Large intestine (tissue), 3 donors: ENCODE measurements at regions not wholly inside any gene's neighbourhood (a gene's known extent, or its start where the extent isn't known, plus 50 kb on each side); places are given as distances from the start of the nearest gene placed in this dataset.
"Not testable (repeated sequence)": the region's sequence is repeated elsewhere in the genome, so short reads cannot be mapped to it uniquely, and the experiment has no call there.

Experiments used
- DNase-seq, 2 donors: peaks; one replicate each; pipeline versions ENCODE4 v3.0.0 to v3.0.0-alpha.2; 2013
- H3K27ac ChIP-seq: one replicate; pipeline ENCODE4 v1.5.1; 2013; ENCODE audit warnings: low read length
- H3K27me3 ChIP-seq: 2 replicates; pipeline ENCODE4 v1.6.1; 2013; ENCODE audit warnings: low read length; ENCODE audit not compliant: control insufficient read depth, insufficient read depth
- H3K36me3 ChIP-seq: 2 replicates; pipeline ENCODE4 v1.6.1; 2013; ENCODE audit warnings: low read length; ENCODE audit not compliant: control insufficient read depth, insufficient read depth
- H3K4me1 ChIP-seq: one replicate; pipeline ENCODE4 v1.6.1; 2013; ENCODE audit warnings: low read length; ENCODE audit not compliant: control insufficient read depth, insufficient read depth
- H3K4me3 ChIP-seq: one replicate; pipeline ENCODE4 v1.5.1; 2013; ENCODE audit warnings: low read length
- H3K9me3 ChIP-seq: one replicate; pipeline ENCODE4 v1.6.1; 2013; ENCODE audit warnings: mild to moderate bottlenecking, low read depth, low read length, moderate library complexity; ENCODE audit not compliant: control insufficient read depth
- WGBS: methylation state at CpG from one replicate; pipeline ENCODE4 v1.1.5; 2013; ENCODE audit warnings: low lambda C conversion rate; ENCODE audit not compliant: insufficient coverage; 5-methylcytosine and 5-hydroxymethylcytosine counted together

- H3K4me1 ChIP-seq, H3K36me3 ChIP-seq, H3K27me3 ChIP-seq, H3K4me3 ChIP-seq, H3K9me3 ChIP-seq, DNase-seq, H3K27ac ChIP-seq: not testable (repeated sequence)
- WGBS, result no CpG with 5 or more reads among the region's 8 CpGs
These were observed 442.4 kb downstream of the TMEM232 start for GRCh38 chr5:110284121-110284520.

DNA sequence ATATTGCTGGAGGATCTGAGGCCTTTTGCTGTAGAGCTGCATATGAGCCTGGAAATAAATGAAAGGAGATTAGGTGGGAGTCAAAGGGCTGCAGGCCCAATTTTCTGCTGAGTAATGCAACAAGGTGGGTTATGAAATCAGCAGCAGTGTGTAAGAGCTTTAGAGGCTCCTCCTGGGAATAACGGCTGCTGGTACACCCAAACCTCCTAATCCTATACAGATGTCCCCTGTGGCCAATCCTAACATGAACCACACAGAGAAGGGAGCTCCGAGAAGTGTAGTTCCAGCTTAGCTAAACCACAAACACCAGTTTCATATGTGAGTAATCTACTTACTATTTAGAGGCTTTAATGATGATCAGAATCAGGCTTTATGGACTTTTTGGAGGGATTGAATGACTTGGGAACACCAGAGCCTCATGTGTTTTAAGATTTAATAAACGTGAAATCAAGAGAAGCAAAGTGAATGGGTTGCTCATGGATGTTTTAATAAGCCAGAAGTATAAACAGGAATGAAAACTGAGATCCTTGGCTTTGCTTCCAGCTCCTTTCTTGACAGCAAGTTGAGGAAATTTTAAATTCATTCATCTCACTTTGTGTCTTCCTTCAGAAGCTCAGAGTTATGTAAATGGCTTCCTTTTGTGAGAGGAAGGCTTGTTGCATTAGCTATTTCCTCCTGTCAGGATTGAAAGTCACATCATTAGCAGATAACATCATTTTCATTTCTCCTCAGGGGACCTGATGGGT lies 437.5 kb downstream of the TMEM232 start:
- no peak for DNase-seq
- 83% methylated on average over 1 of the region's 3 CpGs for WGBS

GRCh38 chr5:110289512-110289810 lies 437.0 kb downstream of the TMEM232 start:
- DNase-seq, result no peak
- Histone ChIP-seq H3K9me3 (peaks cover 2% of the 10 kb centered on the region), H3K27me3 (no peaks in the 10 kb centered on the region), H3K4me3 (no peak overlapping the region), H3K4me1 (no peaks in the 10 kb centered on the region), H3K27ac (no peak overlapping the region), H3K36me3 (no peaks in the 10 kb centered on the region)
- whole genome bisulfite sequencing, result 60% methylated on average over 1 of the region's 2 CpGs

More for the DNA sequence above, 437.5 kb downstream of the TMEM232 start:
- H3K9me3 ChIP-seq, result peaks cover 5% of the 10 kb centered on the region
- H3K4me3 ChIP-seq, result no peak overlapping the region
- no peaks in the 10 kb centered on the region for H3K4me1 ChIP-seq
- no peaks in the 10 kb centered on the region for H3K36me3 ChIP-seq
- no peak overlapping the region for H3K27ac ChIP-seq
- H3K27me3 ChIP-seq, result no peaks in the 10 kb centered on the region

- no CpG with 5 or more reads among the region's 1 CpG for WGBS
These were observed 435.9 kb downstream of the TMEM232 start for GRCh38 chr5:110290542-110290941.

GRCh38 chr5:110294281-110294680 lies 432.2 kb downstream of the TMEM232 start:
- no peaks in the 10 kb centered on the region for H3K4me1 ChIP-seq
- DNase-seq, result no peak
- no peak overlapping the region for H3K4me3 ChIP-seq
- no peaks in the 10 kb centered on the region for H3K36me3 ChIP-seq
- WGBS, result no CpG with 5 or more reads among the region's 3 CpGs
- no peak overlapping the region for H3K27ac ChIP-seq
- no peaks in the 10 kb centered on the region for H3K27me3 ChIP-seq
- H3K9me3 ChIP-seq, result no peaks in the 10 kb centered on the region

More at GRCh38 chr5:110290542-110290941, 435.9 kb downstream of the TMEM232 start:
- no peak overlapping the region for H3K4me3 ChIP-seq
- H3K4me1 ChIP-seq, result no peaks in the 10 kb centered on the region
- H3K36me3 ChIP-seq, result no peaks in the 10 kb centered on the region
- H3K27ac ChIP-seq, result no peak overlapping the region
- no peak for DNase-seq
- no peaks in the 10 kb centered on the region for H3K9me3 ChIP-seq
- no peaks in the 10 kb centered on the region for H3K27me3 ChIP-seq

DNA sequence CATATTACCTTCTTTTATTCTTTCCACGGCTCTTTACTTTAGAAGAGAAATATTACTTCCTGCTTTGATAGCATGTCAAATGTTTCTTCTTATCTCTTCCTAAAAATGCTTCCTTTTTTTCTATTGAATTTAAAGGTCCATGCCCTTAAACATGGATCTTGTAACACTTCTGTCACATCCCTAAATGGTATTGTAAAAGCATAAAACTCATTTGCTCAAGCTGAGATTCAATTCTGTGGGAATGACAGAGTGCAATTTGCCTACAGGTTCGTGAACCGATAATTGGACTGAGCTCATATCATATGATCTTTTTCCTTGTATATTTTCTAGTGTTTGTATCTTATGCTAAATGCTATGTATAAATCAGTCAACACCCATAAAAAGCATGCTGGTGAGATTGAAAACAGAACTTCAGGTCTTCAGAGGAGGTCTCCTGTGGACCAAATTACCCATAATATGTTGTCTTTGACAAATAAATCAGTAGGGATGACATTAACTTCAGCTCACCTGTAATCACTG lies 429.3 kb downstream of the TMEM232 start:
- Histone ChIP-seq H3K27me3 (no peaks in the 10 kb centered on the region), H3K36me3 (no peaks in the 10 kb centered on the region), H3K4me1 (no peaks in the 10 kb centered on the region), H3K27ac (no peak overlapping the region), H3K9me3 (peaks cover 3% of the 10 kb centered on the region), H3K4me3 (no peak overlapping the region)
- WGBS, result 45% methylated on average over 3 of the region's 3 CpGs
- DNase-seq, result no peak

DNA sequence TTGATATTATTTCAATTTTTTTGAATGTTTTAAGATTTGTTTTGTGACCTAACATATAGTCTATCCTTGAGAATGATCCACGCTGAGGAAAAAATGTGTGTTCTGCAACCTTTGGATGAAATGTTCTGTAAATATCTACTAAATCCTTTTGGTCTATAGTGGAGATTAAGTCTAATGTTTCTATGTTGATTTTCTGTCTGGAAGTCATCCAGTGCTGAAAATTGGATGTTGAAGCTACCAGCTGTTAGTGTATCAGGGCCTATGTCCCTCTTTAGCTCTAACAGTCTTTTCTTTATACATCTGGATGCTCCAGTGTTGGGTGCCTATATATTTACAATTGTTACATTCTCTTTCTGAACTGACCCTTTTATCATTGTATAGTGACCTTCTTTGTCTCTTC lies 422.3 kb downstream of the TMEM232 start:
- no CpG with 5 or more reads among the region's 1 CpG for WGBS
- H3K27me3 ChIP-seq, result no peaks in the 10 kb centered on the region
- no peak for DNase-seq

GRCh38 chr5:110306650-110307049 lies 419.8 kb downstream of the TMEM232 start:
- H3K9me3 ChIP-seq, result peaks cover 12% of the 10 kb centered on the region
- no CpG with 5 or more reads among the region's 2 CpGs for WGBS
- DNase-seq, result no peak
- H3K27me3 ChIP-seq, result no peaks in the 10 kb centered on the region
- no peak overlapping the region for H3K4me3 ChIP-seq
- H3K27ac ChIP-seq, result no peak overlapping the region
- H3K36me3 ChIP-seq, result no peaks in the 10 kb centered on the region
- no peaks in the 10 kb centered on the region for H3K4me1 ChIP-seq

More for the DNA sequence above, 422.3 kb downstream of the TMEM232 start:
- no peak overlapping the region for H3K27ac ChIP-seq
- H3K4me1 ChIP-seq, result no peaks in the 10 kb centered on the region
- no peak overlapping the region for H3K4me3 ChIP-seq
- H3K36me3 ChIP-seq, result no peaks in the 10 kb centered on the region
- H3K9me3 ChIP-seq, result peaks cover 10% of the 10 kb centered on the region

- Histone ChIP-seq H3K9me3 (peaks cover 9% of the 10 kb centered on the region), H3K27ac (no peak overlapping the region), H3K4me3 (no peak overlapping the region), H3K27me3 (no peaks in the 10 kb centered on the region), H3K36me3 (no peaks in the 10 kb centered on the region), H3K4me1 (no peaks in the 10 kb centered on the region)
- DNase-seq, result no peak
- WGBS, result 100% methylated on average over 1 of the region's 1 CpG
These were observed 417.2 kb downstream of the TMEM232 start for GRCh38 chr5:110309222-110309621.

- H3K36me3 ChIP-seq, H3K4me3 ChIP-seq, DNase-seq, H3K27ac ChIP-seq, H3K9me3 ChIP-seq, H3K27me3 ChIP-seq, H3K4me1 ChIP-seq: not testable (repeated sequence)
- WGBS, result no CpG with 5 or more reads among the region's 3 CpGs
These were observed 409.9 kb downstream of the TMEM232 start for GRCh38 chr5:110316566-110316965.

DNA sequence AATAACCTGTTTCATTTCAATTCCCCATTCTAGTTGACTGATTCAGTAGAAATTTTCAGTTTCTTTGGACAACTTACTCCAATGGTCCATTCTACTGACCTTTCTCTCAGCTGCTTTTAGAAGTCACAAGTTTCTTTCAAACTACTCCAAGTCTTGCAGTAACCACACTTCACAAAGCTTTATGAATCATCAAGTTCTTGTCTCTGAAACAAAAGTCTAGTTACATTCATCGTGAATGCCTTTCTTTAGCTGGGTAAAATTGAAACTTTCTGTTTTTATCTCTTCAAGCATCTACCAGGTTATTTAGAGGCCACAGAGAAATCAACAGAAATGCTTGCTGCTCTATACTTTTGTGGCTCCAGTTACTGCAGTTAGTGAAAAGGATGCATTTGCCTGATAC lies 405.4 kb downstream of the TMEM232 start:
- Histone ChIP-seq H3K27ac (no peak overlapping the region), H3K27me3 (no peaks in the 10 kb centered on the region), H3K4me1 (no peaks in the 10 kb centered on the region), H3K9me3 (no peaks in the 10 kb centered on the region), H3K4me3 (no peak overlapping the region), H3K36me3 (no peaks in the 10 kb centered on the region)
- 100% methylated on average over 1 of the region's 1 CpG for WGBS
- no peak for DNase-seq
